Tibial artery (tissue), 4 donors: ENCODE measurements at regions not wholly inside any gene's neighbourhood (a gene's known extent, or its start where the extent isn't known, plus 50 kb on each side); places are given as distances from the start of the nearest gene placed in this dataset.
"Not testable (repeated sequence)": the region's sequence is repeated elsewhere in the genome, so short reads cannot be mapped to it uniquely, and the experiment has no call there.

Experiments used
- DNase-seq, 2 donors: peaks; one replicate each; pipeline ENCODE4 v3.0.0-alpha.2; 2019
- H3K27ac ChIP-seq, 2 donors: fragments of 200-600 bp; sonication (generic) in 1 of 2; 1 replicate in 1 of 2; 2 replicates in 1 of 2; pipeline ENCODE4 v1.5.1; 2018 to 2019; ENCODE audit warnings: mild to moderate bottlenecking in 1 of 2
- H3K27me3 ChIP-seq, 2 donors: fragments of 200-600 bp; sonication (generic) in 1 of 2; one replicate each; pipeline versions ENCODE4 v1.5.1 to v1.6.0; 2016 to 2019
- H3K36me3 ChIP-seq, 3 donors: fragments of 200-600 bp; sonication (generic) in 2 of 3; one replicate each; pipeline ENCODE4 v1.5.1; 2016 to 2019; ENCODE audit warnings: mild to moderate bottlenecking in 2 of 3
- H3K4me1 ChIP-seq, 4 donors: fragments of 200-600 bp; sonication (generic) in 2 of 4; 1 replicate in 3 of 4; 2 replicates in 1 of 4; pipeline ENCODE4 v1.5.1; 2016 to 2019
- H3K4me3 ChIP-seq, 2 donors: fragments of 200-600 bp; sonication (generic) in 1 of 2; 1 replicate in 1 of 2; 2 replicates in 1 of 2; pipeline ENCODE4 v1.5.1; 2018 to 2019; ENCODE audit warnings: mild to moderate bottlenecking in 2 of 2
- H3K9me3 ChIP-seq, 3 donors: fragments of 200-600 bp; sonication (generic) in 1 of 3; one replicate each; pipeline ENCODE4 v1.5.1; 2016 to 2019
- CTCF ChIP-seq, 2 experiments: fragments of 200-600 bp in 1 of 2; fragments of 450-650 bp in 1 of 2; IDR thresholded peaks; one replicate each; pipeline ENCODE4 v1.5.1; 2017 to 2019; ENCODE audit warnings: antibody characterized with exemption in 2 of 2, mild to moderate bottlenecking in 1 of 2, moderate library complexity in 1 of 2
- intact Hi-C: fragments of 100-400 bp; cut with DNase I; formaldehyde crosslinking; loops from one replicate; pipeline ENCODE4 v1.15.0; 2023; ENCODE audit warnings: low total_unique reads

- no peak for DNase-seq
- TF ChIP-seq CTCF (IDR thresholded peaks at IDR 0.05), result no peak
- H3K4me1 ChIP-seq, result no peaks in the 10 kb centered on the region
- intact Hi-C loops, result no loop called here
- H3K27me3 ChIP-seq, result no peaks in the 10 kb centered on the region
- H3K27ac ChIP-seq, result no peak overlapping the region
- no peak overlapping the region for H3K4me3 ChIP-seq
- H3K9me3 ChIP-seq, result no peaks in the 10 kb centered on the region
- no peaks in the 10 kb centered on the region for H3K36me3 ChIP-seq
These were observed 228.7 kb upstream of the RREB1 start for GRCh38 chr6:6878887-6879585.

- H3K9me3 ChIP-seq, H3K4me3 ChIP-seq, intact Hi-C loops, H3K27me3 ChIP-seq, H3K4me1 ChIP-seq, DNase-seq, H3K27ac ChIP-seq, H3K36me3 ChIP-seq: not testable (repeated sequence)
These were observed 228.2 kb upstream of the RREB1 start for GRCh38 chr6:6879586-6879974.

- intact Hi-C loops, result no loop called here
- H3K27me3 ChIP-seq, result no peaks in the 10 kb centered on the region
- H3K36me3 ChIP-seq, result no peaks in the 10 kb centered on the region
- H3K9me3 ChIP-seq, result no peaks in the 10 kb centered on the region
- no peak for TF ChIP-seq CTCF (IDR thresholded peaks at IDR 0.05)
- H3K4me1 ChIP-seq, result no peaks in the 10 kb centered on the region
- H3K4me3 ChIP-seq, result no peak overlapping the region
- DNase-seq, result no peak
- no peak overlapping the region for H3K27ac ChIP-seq
These were observed 226.9 kb upstream of the RREB1 start for GRCh38 chr6:6880745-6881437.

GRCh38 chr6:6881438-6882225 lies 226.1 kb upstream of the RREB1 start:
- intact Hi-C loops, result no loop called here
- no peaks in the 10 kb centered on the region for H3K36me3 ChIP-seq
- no peaks in the 10 kb centered on the region for H3K27me3 ChIP-seq
- no peak overlapping the region for H3K4me3 ChIP-seq
- no peak for TF ChIP-seq CTCF (IDR thresholded peaks at IDR 0.05)
- H3K4me1 ChIP-seq, result no peaks in the 10 kb centered on the region
- DNase-seq, result no peak
- H3K9me3 ChIP-seq, result no peaks in the 10 kb centered on the region
- no peak overlapping the region for H3K27ac ChIP-seq

- Histone ChIP-seq H3K4me3 (no peak overlapping the region), H3K27me3 (no peaks in the 10 kb centered on the region), H3K27ac (no peak overlapping the region), H3K36me3 (no peaks in the 10 kb centered on the region), H3K4me1 (no peaks in the 10 kb centered on the region), H3K9me3 (no peaks in the 10 kb centered on the region)
- no peak for DNase-seq
- no peak for TF ChIP-seq CTCF (IDR thresholded peaks at IDR 0.05)
- intact Hi-C loops, result no loop called here
These were observed 225.2 kb upstream of the RREB1 start for GRCh38 chr6:6882592-6882991.

GRCh38 chr6:6883011-6883410 lies 224.8 kb upstream of the RREB1 start:
- TF ChIP-seq CTCF (IDR thresholded peaks at IDR 0.05), result no peak
- H3K27ac ChIP-seq, result no peak overlapping the region
- no peaks in the 10 kb centered on the region for H3K9me3 ChIP-seq
- no peak overlapping the region for H3K4me3 ChIP-seq
- no peaks in the 10 kb centered on the region for H3K4me1 ChIP-seq
- intact Hi-C loops, result no loop called here
- H3K27me3 ChIP-seq, result no peaks in the 10 kb centered on the region
- DNase-seq, result no peak
- no peaks in the 10 kb centered on the region for H3K36me3 ChIP-seq
